Osteocyte (in vitro differentiated cells): ENCODE measurements at regions not wholly inside any gene's neighbourhood (a gene's known extent, or its start where the extent isn't known, plus 50 kb on each side); places are given as distances from the start of the nearest gene placed in this dataset.
A peak's percentile ranks its signal among the peaks of the same experiment; 100 is the strongest.

ENCODE experiments used
- DNase-seq: peaks from one replicate; pipeline ENCODE4 v3.0.0; 2021; ENCODE audit warnings: mixed read lengths; ENCODE audit not compliant: unreplicated experiment; ENCODE audit errors: extremely low spot score
- H3K27ac Mint-ChIP-seq: one replicate; pipeline ENCODE4 v1.8.0; 2021; ENCODE audit warnings: mild to moderate bottlenecking, mixed read lengths; ENCODE audit not compliant: unreplicated experiment
- H3K27me3 Mint-ChIP-seq: one replicate; pipeline ENCODE4 v1.8.0; 2021; ENCODE audit warnings: mixed read lengths; ENCODE audit not compliant: unreplicated experiment
- H3K36me3 Mint-ChIP-seq: one replicate; pipeline ENCODE4 v1.8.0; 2021; ENCODE audit warnings: mixed read lengths; ENCODE audit not compliant: unreplicated experiment
- H3K4me1 Mint-ChIP-seq: one replicate; pipeline ENCODE4 v1.8.0; 2021; ENCODE audit warnings: mixed read lengths; ENCODE audit not compliant: unreplicated experiment
- H3K4me3 Mint-ChIP-seq: one replicate; pipeline ENCODE4 v1.8.0; 2021; ENCODE audit warnings: mild to moderate bottlenecking, moderate library complexity, mixed read lengths; ENCODE audit not compliant: unreplicated experiment
- H3K9me3 Mint-ChIP-seq: one replicate; pipeline ENCODE4 v1.8.0; 2021; ENCODE audit warnings: mixed read lengths; ENCODE audit not compliant: unreplicated experiment
- TF ChIP-seq, protein P1 (sequence below): fragments of 200-600 bp; sonication (generic); IDR thresholded peaks from 2 replicates; pipeline ENCODE4 v1.5.0; 2021; ENCODE audit warnings: antibody characterized with exemption, mild to moderate bottlenecking, moderate library complexity

DNA sequence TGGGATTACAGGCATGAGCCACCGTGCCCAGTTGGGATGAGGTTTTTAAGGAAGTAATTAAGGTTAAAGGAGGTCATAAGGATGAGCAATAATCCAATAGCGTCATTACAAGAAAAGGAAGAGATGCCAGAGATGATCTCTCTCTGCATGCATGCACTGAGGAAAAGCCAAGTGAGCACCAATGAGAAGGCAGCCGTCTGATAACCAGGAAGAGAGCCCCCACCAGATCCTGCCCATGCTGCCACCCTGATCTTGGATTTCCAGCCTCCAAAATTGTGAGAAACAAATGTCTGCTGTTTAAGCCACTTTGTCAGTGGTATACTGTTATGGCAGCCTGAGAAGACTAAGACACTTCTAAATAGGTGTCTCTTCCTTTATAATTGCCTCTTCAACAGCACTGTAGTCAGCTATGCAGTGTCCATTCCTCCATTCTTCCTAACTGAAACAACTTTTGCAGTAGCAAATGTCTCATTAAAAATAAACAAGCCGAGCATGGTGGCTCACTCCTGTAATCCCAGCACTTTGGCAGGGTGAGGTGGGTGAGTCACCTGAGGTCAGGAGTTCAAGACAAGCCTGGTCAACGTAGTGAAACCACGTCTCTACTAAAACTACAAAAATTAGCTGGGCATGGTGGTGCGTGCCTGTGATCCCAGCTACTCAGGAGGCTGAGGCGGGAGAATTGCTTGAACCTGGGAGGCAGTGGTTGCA is 216.2 kb upstream of the RUNX1 start:
- DNase-seq: no peak
- no peak overlapping the region for H3K27ac Mint-ChIP-seq
- peaks cover 2% of the 10 kb centered on the region for H3K36me3 Mint-ChIP-seq

DNA sequence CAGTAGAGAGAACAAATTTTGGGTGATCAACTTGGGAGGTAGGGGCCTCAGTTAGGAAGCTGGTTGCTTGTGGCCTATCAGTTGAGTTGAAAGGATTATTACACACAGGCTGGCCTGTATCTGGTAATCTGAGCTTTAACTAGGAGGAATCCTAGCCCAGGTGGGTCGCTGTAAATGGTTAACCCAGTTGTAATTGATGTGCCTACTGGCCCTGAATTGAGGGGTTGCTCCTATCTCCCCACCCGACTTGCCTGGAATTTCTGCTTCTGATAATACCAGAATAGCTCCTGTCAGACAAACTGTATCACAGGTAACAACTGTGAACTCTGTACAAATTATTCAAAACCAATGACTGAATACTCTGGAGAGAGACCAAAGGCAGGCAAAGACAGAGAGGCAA is 210.4 kb upstream of the RUNX1 start:
- peaks cover 4% of the 10 kb centered on the region for H3K36me3 Mint-ChIP-seq
- H3K4me1 Mint-ChIP-seq: peaks cover 41% of the 10 kb centered on the region
- H3K27me3 Mint-ChIP-seq: no peaks in the 10 kb centered on the region
- TF ChIP-seq, protein P1, sequence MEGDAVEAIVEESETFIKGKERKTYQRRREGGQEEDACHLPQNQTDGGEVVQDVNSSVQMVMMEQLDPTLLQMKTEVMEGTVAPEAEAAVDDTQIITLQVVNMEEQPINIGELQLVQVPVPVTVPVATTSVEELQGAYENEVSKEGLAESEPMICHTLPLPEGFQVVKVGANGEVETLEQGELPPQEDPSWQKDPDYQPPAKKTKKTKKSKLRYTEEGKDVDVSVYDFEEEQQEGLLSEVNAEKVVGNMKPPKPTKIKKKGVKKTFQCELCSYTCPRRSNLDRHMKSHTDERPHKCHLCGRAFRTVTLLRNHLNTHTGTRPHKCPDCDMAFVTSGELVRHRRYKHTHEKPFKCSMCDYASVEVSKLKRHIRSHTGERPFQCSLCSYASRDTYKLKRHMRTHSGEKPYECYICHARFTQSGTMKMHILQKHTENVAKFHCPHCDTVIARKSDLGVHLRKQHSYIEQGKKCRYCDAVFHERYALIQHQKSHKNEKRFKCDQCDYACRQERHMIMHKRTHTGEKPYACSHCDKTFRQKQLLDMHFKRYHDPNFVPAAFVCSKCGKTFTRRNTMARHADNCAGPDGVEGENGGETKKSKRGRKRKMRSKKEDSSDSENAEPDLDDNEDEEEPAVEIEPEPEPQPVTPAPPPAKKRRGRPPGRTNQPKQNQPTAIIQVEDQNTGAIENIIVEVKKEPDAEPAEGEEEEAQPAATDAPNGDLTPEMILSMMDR: no peak
- H3K27ac Mint-ChIP-seq: no peak overlapping the region
- no peak for DNase-seq
- H3K4me3 Mint-ChIP-seq: no peak overlapping the region
- H3K9me3 Mint-ChIP-seq: peaks cover 8% of the 10 kb centered on the region

More for the DNA sequence above, 216.2 kb upstream of the RUNX1 start:
- H3K9me3 Mint-ChIP-seq: peaks cover 4% of the 10 kb centered on the region
- H3K4me1 Mint-ChIP-seq: no peaks in the 10 kb centered on the region
- H3K27me3 Mint-ChIP-seq: no peaks in the 10 kb centered on the region
- no peak overlapping the region for H3K4me3 Mint-ChIP-seq
- TF ChIP-seq, protein P1: no peak

DNA sequence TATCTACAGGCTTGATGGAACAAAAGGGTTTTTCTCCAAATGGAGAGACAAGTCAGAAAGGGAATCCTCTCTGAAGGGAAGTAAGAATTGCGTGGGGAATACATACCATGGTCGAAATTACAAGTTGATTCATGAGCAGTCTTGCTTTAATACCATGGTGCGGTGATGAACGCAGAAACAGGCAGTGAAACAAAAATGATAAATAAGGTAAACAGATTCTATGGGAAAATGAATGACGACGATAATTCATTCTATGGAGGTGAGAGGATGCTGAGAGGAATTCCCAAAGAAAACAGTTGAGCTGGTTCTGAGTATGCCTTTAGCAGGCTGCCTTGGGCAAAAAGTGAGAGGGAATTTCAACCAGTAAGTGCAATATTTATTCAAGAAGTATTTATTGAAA is 209.4 kb upstream of the RUNX1 start:
- Mint-ChIP-seq H3K36me3 (peaks cover 4% of the 10 kb centered on the region), H3K4me1 (peaks cover 48% of the 10 kb centered on the region), H3K27me3 (no peaks in the 10 kb centered on the region), H3K9me3 (peaks cover 5% of the 10 kb centered on the region), H3K4me3 (no peak overlapping the region), H3K27ac (peak overlapping the region; percentile 40)
- no peak for DNase-seq
- TF ChIP-seq, protein P1: no peak

DNA sequence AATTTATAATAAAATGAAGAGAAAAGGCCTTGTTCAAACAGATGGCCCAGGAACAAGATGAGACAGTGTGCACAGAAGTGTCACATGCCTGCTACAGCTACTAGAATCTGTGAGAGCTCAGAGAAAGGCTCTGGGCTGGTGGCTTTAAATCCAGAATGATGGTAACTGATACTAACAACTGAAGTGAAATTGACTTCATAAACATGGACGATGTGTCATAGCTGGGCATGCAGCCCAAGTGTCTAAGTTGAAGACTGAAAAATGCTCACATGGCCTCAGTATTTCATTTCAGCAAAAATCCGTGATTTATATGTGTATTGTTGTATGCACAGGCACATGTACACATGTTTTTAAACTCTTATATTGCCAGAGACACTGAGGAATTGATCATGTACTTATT is 208.3 kb upstream of the RUNX1 start:
- Mint-ChIP-seq H3K9me3 (peaks cover 5% of the 10 kb centered on the region), H3K27ac (peak overlapping the region; percentile 93), H3K27me3 (no peaks in the 10 kb centered on the region), H3K4me1 (peaks cover 48% of the 10 kb centered on the region), H3K4me3 (no peak overlapping the region), H3K36me3 (peaks cover 4% of the 10 kb centered on the region)
- TF ChIP-seq, protein P1: no peak
- no peak for DNase-seq

DNA sequence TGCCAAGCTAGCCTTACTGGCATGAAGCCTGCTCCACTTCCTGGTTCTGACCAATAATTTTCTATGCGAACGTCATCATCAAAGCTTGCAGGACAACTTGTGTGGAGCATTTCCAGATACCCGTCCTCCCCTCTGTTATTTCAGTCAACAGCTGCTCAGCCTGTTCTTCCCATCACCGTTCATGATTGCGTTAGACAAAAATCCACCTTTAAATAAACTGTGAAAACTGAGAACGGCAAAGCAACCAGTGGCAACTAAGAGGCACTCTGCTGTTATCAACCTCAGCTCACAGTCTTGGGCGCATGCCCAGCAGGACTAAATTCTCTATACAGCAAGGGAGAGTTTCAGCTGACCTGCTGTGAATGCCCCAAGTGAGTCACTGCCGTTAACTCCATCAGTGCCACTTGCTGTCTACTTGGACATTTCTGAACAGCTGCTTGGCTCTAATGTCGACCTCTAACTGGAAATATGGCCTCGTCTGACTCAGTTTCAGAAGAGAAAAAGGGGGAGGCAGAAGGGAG is 207.4 kb upstream of the RUNX1 start:
- peaks cover 48% of the 10 kb centered on the region for H3K4me1 Mint-ChIP-seq
- peak overlapping the region; percentile 68 for H3K4me3 Mint-ChIP-seq
- peak; percentile 90 for DNase-seq
- H3K27me3 Mint-ChIP-seq: no peaks in the 10 kb centered on the region
- H3K36me3 Mint-ChIP-seq: peaks cover 4% of the 10 kb centered on the region
- H3K27ac Mint-ChIP-seq: peak overlapping the region; percentile 93
- TF ChIP-seq, protein P1: no peak
- H3K9me3 Mint-ChIP-seq: peaks cover 5% of the 10 kb centered on the region
